ENCODE measurements at regions not wholly inside any gene's neighbourhood (a gene's known extent, or its start where the extent isn't known, plus 50 kb on each side); places are given as distances from the start of the nearest gene placed in this dataset.
"Not testable (repeated sequence)": the region's sequence is repeated elsewhere in the genome, so short reads cannot be mapped to it uniquely, and the experiment has no call there.

DNA sequence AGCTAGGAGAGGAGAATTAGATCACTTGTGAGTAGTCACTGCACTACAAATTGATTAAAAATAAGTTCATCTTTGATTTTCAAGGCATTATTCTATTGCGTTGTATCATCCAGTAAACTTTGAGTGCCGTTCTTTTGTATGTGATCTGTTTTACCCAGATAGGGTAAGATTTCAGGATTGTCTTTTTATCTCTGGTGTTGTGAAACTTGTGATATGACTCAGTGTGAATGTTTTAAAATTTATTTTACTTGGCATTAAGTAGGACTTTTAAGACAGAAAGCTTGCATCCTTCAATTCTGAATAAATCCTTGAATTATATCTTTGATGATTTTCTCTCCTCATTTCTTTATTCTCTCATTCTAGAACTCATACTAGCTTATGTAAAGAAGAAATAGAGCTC lies 93.3 kb upstream of the ADAMTS5 start:
- DNase-seq = no peak

DNA sequence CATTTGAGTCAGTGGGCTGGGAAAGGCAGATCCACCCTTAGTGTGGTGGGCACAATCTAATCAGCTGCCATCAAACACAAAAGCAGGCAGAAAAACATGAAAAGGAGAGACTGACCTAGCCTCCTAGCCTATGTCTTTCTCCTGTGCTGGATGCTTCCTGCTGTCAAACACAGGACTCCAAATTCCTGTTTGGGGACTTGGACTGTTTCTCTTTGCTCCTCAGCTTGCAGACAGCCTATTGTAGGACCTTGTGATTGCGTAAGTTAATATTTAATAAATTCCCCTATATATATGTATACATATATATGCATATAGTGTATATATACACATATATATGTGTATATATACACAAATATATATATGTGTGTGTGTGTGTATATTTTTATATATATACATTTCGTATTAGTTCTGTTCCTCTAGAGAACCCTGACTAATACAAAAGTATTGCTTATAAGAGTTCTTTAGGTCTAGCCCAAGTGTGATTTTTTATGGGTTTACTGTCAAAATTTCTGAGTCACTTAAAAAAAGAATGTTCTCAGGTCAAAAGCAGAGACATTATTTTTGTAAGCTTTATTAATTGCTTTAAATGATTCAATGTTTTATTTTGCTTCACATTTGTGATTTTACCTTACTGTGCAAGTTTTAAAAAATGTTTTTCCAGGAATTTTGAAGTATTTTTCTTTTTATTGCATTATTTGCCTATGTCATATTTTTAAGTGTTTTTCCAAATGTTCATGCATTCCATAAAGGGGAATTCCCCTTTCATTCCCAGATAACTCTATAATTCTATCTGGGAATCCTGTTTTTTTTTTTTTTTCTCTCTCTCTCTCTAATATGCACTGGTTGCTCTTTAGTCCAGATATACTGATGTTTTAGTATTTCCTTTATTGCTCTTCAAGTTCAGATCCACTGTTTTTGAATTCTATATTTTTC lies 92.1 kb upstream of the ADAMTS5 start:
- no peak for DNase-seq

DNA sequence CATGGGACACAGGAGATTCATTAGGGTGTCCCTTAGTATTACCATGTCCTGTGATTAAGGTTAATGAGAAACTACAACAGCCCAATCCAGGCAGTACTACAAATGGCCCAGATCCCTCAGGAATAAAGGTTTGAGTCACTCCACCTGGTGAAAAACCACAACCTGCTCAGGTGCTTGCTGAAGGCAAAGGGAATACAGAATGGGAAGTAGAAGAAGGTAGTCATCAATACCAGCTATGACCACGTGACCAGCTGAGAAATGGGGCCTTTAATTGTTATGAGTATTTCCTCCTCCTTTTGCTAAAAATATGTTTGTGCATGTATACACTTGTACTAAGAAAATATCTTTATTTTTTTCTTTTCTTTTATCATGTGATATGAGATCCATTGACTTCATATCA lies 91.1 kb upstream of the ADAMTS5 start:
- no peak for DNase-seq

DNA sequence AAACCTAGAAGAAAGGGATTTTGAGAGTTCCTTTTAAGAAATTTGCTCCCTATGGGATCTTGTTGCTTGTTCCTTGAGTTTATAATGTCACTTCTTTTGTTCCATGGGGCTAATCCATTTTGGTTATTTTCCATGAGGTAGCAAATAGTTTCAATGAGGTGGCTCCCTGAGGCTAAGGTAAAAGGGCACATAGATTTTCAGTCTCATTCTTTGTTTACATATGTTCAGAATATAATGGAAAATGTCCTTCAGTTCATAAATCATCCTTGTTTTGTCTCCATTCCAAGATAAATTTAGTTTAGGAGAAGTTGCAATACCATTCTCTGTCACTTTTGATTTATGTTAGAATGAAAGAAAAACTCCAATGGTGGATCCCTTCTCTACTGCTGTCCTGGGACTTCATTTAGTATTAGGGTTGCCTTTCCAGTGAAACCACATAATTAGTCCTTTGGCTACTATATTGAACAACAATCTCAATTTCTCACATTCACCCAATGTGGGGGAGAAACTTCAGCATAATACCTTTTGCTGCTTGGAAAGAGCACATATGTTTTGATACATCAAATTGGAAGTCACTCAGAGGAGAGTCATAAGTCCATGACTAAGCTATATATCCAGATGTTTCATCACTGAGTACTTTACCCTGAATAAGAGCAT lies 80.9 kb upstream of the ADAMTS5 start:
- no peak for DNase-seq

DNA sequence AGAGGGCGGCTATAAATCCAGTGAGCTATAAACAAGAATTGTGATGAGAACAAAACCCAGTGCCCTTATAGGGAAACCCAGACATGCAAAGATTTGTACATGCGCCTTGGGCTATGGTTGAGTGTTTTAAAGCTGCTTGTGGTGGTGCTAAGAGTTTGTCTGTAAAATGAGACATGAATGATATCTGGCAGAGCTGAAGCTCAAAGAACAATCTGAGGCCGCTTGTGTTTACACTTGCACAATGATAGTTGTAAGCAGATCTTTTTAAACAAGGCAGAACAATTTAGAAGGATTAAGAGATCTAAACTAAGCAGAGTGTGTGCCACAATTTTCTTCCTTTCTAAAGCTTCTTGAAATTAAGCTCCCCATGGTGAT lies 80.4 kb upstream of the ADAMTS5 start:
- no peak for DNase-seq

DNA sequence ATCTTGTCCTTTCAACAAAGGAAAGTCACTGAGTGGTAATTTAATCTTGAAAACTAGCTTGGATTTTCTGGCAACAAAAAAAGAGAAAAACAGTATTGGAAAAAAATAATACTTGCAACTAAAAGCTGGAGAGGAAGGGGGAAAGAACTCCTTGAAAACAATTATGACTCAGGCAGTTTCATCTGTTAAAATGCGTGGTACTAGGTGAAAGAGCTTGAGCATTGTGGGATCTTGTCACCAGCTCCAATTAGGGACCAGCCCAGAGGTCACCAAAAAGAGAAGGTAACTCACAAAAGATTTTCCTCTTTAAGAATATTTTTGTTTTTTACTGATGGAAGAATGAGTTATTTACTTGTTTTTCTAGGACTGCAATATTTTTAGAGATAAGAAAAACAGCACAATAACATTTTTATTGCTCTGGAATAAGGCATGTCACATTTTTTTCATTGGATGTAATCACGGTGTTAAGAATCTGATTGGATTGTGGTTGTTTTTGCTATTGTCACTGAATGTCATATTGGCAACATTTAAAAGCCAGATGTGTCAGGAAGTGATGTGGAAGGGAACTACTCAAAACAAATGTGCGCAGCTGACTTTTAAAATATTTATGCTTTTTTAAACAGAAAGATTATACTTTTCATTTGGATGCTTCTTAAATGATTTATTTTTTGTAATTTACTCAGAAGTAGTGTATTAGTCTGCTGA lies 78.5 kb upstream of the ADAMTS5 start:
- no peak for DNase-seq

DNA sequence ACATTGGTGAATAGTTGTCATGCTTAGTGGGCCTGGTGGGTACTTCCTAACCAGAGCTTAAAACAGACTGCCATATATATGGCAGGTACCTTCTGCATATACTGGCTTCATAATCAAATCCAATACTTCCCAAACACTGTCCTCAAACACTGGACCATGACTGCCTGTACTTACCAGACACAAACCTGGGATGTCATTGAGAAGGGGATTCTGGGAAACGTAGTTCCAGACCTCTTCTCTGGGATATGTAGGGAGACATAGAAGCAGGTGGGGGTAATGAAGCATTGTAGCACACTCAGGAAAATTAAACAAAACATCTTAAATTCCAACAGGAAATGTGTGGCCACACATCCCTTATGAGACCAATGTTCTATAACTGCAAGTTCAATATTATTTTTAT lies 76.5 kb upstream of the ADAMTS5 start:
- no peak for DNase-seq

DNA sequence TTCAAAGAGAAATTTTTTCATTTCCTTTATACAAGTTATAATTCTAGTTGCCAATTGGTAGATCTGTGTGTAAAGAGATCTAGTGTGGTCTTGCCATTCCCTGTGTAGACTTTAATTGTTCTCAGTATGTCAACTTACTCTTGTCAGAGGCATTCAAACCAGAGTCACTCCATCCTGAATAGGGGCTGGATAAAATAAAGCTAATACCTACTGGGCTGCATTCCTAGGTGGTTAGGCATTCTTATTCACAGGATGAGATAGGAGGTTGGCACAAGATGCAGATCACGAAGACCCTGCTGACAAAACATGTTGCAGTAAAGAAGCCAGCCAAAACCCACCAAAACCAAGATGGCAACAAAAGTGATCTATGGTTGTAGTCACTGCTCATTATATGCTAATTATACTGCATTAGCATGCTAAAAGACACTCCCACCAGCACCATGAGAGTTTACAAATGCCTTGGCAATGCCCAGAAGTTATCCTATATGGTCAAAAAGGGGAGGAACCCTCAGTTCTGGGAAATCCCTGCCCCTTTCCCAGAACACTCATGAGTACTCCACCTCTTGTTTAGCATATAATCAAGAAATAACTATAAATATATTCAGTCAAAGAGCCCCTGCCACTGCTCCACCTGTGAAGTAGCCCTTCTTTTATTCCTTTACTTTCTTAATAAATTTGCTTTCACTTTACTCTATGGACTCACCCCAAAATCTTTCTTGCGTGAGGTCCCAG lies 74.0 kb upstream of the ADAMTS5 start:
- no peak for DNase-seq

DNA sequence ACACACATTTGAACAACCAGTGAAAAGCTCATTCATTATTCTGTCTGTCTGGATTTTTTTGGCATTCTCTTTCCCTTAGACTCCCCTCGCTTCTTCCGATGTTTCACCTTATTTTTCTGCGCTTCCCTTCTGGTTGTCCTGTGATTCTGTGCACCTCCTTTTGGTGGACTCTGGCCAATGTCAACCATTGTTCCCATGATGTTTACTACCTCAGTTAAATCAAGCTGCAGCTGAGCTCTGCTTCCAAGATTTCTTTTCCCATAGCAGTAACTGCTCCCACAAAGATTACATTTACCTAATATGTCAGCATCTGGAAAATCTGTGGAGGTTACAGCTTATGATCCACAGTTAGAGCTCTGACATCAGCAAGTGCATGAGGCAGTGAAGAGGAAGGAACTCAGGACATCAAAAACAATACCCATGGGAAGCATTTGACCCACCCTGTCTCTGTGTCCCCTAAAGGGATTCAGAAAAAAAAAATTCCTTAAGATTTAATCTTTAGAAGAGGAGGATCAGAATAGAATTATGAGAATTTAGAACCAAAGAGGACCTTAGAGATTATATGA lies 69.9 kb upstream of the ADAMTS5 start:
- no peak for DNase-seq

DNA sequence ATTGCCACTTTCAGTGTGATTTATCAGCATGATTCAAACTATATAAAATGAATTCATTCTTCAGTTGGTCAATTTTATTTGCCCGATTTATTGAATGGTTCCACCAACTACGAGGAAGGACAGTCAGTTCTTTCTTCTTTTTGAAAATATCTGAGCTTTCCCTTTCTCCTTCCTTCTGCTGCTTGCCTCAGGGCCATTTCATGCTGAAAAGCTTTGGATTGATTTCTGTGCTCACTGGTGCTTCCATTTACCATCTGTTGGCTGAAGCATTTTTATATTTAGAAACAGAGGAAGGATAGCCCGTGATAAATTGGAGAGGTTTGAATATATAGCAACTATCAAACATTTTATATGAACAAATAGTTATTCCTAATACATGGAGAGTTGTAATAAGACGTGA lies 68.9 kb upstream of the ADAMTS5 start:
- DNase-seq = no peak

DNA sequence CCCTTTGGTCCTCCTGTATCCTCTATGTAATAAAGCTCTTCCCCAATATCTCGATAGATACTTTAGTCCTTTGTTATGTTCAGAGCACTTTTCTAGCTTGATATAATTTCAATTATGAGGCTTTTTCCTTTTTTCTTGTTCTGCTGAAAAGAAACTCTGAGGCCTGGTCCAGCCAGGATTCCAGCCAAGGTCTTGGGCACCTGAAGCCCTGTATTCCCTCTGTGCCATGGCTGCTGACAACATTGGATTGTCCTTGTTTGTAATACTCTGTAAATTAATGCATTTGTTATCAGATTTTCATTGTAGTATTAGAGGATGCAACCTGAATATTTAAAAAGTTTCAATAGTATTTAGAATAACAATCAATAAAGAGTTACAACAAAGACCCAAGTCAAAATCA lies 67.9 kb upstream of the ADAMTS5 start:
- DNase-seq = no peak

DNA sequence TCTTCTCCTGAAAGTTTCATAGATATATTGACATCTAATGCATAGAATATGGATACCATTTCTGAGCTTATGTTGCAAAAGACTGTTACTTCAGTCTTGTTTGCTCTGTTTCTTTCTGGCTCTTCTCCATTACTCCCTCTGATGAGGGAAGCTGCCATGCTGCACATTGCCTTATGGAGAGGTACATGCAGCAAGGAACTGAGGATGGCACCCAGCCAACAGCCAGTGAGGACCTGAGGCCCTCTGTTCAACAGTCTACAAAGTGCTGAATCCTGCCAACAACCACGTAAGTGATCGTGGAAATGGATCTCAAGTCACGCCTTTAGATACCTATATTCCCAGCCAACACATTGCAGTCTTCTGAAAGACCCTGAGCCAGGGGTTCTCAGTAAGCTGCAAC lies 66.6 kb upstream of the ADAMTS5 start:
- no peak for DNase-seq

DNA sequence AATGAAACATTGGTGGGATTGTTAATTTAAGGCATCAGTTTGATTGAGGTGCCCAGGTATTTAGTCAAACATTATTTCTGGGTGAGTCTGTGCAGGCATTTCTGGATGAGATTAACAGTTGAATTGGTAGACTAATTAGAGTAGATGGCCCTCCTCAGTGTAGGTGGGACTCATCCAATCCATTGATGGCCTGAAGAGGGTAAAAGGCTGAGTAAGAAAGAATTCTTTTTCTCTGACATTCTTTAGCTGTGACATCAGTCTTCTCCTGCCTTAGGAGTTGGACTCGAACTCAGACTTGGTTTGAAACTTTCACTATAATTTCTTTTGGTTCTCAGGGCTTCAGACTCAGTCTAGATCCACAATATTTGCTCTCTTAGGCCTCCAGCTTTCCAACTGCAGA lies 59.6 kb upstream of the ADAMTS5 start:
- no peak for DNase-seq

DNA sequence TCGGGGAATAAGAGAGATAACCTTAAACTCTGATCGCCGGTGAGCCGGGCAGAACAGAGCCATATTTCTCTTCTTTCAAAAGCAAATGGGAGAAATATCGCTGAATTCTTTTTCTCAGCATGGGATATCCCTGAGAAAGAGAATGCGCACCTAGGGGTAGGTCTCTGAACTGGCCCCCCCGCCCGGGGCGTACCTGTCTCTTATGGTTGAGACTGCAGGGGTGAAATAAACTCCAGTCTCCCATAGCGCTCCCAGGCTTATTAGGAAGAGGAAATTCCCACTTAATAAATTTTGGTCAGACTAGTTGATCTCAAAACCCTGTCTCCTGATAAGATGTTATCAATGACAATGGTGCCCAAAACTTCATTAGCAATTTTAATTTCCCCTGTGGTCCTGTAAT lies 58.8 kb upstream of the ADAMTS5 start:
- DNase-seq = not testable (repeated sequence)

DNA sequence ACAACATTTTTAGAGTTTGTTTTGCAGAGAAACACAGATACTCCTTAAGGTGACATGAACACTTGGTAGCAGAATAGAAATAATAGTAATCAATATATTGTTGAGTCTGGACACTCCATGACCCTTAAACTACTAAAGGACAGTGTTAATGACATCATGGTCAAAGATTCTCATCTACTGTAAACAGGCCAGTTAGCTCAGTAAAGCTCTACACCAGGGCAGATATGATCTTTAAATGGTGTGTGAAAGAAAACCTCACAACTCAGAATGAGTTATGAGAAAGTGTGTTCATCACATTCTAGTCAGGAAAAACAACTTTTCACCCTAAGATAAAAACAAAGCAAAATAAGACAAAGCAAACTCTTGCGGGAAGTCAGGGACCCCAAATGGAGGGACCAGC lies 58.1 kb upstream of the ADAMTS5 start:
- DNase-seq = no peak

DNA sequence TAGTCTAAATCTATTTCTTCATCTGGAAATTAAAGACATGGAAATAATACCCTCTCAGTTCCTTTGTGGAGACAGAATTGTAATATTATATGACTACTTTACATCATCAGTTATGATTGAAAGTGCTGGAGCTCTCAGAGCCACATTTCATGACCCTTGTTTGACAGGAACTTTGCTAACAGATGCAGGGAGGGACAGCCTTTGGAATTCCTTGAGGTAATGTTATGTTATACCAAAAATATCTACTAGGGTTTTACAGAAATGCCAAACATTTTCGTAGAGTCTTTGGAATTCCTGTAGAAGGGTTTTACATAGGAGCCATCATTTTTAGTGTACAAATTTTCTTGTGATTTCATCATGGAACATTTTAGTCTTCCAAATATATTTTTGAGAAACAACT lies 57.4 kb upstream of the ADAMTS5 start:
- no peak for DNase-seq

DNA sequence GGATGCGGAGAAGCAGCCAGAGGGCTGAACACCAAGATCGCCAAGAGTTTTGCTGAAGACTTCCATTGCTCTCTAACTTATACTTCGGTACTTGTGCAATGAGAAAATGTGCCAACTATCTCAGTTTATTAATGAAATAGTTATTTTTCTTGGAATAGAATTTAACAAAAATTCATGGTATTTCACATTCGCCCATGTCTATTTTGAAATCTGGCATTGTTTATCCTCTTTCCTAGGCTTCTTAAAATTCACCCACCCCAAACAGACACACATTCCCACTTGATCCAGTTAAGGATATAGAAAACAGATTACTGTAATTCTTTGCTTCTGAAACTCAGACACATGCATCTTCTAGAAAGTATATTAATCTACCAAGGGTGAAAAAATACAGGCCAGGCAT lies 56.3 kb upstream of the ADAMTS5 start:
- no peak for DNase-seq

DNA sequence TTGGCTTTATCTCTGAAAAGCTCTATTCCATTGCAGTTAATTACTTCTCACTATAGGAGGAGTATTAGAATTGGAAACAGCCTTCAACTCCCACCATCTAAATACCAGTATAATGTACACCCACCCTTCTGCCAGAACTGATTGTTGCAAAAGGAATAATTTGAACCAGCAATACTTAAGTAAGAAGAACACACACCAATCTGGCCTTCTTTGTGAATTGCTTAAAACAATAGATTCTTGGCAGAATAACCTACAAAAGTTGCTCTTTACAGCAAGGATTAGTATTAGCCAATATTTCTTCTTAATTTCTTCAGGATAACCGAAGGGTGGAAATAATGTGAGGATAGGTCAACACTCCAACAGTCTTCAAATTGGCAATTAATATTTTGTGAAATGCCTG lies 54.9 kb upstream of the ADAMTS5 start:
- no peak for DNase-seq

DNA sequence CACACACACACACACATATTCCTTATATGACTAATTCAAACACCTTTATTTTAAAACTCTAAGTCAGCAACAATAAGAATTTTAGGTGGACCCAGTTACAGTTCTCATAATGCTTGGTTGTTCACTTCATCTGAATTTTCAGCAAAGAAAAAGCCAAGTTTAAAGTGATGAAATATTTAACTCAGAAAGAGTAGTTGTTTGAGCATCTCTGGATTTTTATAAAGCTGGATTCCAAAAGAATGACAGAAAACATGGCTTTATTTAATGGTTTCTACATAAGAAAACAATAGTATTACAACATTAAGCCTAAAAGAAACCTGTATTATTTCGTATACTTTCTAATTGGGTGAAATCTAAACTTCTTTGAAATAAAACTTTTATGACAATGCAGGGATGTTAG lies 54.2 kb upstream of the ADAMTS5 start:
- DNase-seq = no peak

DNA sequence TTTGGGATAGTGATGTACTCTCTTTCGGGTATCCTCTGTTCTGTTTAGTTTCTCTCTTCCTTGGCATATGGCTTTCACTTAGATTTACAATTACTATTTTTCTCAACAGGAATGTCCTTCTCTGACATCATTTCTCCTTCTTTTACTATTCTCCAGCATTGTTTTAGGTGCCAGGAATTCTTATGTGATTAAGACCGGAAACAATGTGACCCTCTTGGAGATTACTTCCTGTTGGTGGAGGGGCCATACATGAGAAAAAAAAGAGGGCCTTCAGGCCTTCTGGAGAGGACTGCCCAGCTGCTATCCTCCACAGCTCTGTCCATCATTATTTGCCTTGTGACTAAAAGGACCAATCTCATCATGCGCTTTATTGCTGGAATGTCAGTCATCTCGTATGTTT lies 50.4 kb upstream of the ADAMTS5 start:
- no peak for DNase-seq

Data from SHP77 (cell line).